HG03103 (cell line): ENCODE measurements at regions not wholly inside any gene's neighbourhood (a gene's known extent, or its start where the extent isn't known, plus 50 kb on each side); places are given as distances from the start of the nearest gene placed in this dataset.

Experiments used
- ATAC-seq: cut with Tn5 transposase; IDR thresholded peaks from one replicate; pipeline ENCODE4 v1.9.1; 2021; ENCODE audit warnings: low read depth; ENCODE audit not compliant: unreplicated experiment

DNA sequence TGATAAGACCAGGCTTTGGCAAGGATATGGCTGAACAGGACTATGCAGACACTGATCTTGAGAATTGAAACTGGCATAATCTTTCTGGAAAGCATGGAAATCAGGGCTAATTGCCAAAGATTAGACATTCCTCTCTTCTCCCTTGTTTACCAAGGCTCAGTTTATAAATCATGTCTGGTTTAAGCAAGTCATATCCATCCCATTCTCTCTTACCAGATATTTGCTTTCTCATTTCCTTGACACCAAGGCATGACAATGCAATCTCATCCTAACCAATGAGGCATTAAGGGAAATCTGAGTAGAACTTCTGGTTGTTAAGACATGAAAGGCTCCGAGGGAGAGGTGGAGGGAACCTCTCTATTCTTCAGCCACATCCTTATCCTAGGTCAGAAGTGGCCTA, 110.3 kb upstream of the CEP85L start:
- ATAC-seq = no peak

DNA sequence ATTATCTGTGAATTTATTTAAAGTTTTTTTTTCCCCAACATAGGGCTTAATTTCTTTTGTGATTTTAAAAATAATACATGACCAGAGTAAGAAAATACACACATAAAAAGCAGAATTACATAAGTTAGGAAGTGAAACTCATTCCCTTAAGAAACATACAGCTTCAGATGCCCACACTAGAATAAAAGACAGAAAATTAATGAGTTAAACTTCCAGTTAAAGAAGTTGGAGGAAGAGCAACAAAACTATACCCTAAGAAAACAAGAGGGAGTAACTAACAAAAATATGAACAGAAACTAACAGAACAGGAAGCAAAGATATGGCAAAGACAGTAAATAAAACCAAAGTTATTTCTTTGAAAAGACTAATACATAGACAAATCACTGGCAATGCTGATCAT, 107.6 kb upstream of the CEP85L start:
- no peak for ATAC-seq

DNA sequence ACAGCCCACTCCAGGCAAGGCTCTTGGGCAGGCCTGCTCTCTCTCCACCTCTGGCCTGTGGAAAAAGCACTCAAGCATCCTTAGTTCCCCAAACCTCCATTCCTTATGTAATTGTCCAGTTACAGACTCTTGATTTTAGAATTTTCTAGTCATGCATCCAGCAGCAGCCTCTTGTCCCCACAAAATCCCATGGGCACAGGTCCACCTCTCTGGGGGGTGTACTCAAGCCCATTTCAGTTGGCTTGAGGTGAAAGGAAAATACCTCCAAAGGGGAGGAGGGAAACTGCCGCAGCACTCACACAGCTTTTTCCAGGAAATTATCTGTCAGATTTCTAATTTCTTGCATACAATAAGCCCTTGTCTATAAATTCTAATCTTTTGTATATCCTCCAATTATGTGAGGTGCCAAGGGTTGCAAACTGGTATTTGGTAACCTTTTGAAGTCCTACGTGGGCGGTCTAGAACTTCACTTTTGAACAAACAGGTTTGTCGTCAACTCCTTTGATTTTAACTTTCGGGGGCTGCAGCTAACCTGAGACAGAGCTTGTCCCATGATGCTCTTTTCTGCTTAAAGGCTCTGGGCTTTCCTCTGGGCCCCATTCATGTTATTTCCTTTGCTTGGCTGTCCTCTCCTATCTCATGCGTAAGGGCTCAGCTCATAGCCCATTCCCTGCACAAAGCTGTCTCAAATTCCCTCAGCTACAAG, 104.7 kb upstream of the CEP85L start:
- ATAC-seq = no peak

DNA sequence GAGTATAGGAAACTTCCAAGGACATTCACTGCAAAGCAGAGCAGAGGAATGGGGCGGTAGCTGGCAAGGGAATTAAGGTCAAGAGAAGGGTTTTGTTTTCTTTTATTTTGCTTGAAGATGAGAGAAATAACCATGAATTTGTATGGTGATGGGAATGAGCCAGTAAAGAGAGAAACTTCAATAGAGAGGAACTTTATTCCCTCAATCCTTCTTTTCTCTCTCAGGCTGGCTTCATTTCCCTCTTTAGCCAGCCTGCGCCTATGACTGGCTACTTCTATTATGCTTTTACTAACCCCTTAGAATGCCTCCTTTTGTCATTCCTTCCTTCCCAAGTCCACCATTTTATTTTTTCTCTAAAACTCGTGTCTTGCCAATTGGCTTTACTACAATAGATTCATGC, 101.4 kb upstream of the CEP85L start:
- ATAC-seq = no peak

DNA sequence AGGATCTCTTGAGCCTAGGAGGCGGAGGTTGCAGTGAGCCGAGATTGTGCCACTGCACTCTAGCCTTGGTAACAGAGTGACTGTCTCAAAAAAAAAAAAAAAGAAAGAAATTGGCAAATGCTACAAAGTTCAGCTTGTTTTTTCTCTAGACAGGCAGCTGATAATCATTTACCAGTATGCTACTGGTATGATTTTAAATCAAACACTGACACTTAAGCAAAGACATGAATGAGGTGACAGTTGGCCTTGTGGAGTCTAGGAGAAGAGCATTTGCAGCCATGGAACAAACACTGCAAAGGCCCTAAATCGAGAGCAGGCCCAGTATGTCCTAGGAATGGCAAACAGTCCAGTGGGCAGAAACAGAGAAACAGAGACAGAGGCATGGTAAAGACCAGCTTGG, 99.7 kb upstream of the CEP85L start:
- no peak for ATAC-seq

DNA sequence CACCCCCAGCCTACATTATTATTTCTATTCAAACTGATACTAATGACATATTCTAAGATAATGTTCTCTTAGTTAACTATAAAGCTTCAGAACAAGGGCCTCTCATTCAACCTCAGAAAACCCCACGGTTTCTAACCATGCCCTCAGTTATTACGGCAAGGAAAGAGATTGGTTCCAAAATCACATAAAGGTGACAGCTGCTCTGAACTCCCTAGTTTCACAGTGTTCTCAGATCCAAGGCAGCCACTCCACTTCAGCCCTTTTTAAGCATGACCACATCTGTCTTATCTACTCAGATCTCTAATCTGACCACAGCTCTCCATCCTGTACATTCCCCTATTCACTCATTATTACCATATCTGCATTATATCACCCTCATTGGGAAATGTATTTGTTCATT, 98.8 kb upstream of the CEP85L start:
- ATAC-seq = no peak

DNA sequence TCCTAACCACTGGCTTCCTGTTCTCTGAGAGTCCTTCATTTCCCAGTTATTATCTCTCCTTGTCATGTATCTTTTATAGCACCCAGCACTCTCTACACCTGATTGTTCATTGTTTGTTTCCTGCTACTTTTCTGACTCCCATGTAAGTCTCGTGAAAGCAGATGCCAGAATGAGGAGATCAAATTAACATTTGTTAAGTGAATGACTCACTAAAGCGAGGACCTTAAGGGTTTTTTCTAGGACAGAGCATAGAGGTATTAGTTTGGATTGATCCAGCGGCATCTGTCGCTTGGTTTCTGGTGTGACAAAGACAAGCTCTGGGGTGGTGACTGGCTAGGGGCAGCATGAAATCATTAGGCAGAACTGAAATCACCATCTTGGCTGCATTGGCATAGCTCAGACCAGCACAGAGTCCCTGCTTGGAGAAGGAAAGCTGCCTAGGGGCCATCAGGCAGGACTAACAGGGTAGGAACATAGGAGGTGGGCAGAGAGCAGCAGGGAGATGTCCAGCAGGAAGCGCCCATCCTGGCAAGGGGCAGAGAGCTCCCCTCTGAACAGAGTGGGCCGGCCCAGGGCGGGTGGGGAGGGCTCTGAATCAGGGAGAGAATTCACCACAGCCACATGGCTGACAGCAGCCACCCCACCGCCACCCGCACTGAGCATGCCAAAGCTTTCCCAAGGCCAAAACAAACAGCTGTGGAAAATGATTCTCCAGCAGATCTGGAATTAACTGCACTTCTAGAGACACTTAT, 97.1 kb upstream of the CEP85L start:
- no peak for ATAC-seq

DNA sequence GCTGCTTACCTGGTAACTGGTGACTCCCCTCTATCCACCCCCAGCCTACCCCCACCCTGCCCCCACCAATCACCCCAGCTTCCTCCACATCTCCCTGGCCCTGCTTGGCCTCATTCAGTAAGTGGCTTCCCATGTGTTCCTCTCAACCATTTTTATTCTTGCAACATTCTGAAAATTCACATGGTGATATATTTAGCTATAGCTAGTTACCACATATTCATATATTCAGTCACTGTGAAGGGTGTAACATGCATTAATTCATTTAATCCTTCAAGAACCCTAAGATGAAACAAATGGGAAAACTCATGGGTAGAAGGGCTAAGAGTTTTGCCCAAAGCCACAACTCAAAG, 95.4 kb upstream of the CEP85L start:
- ATAC-seq = no peak

DNA sequence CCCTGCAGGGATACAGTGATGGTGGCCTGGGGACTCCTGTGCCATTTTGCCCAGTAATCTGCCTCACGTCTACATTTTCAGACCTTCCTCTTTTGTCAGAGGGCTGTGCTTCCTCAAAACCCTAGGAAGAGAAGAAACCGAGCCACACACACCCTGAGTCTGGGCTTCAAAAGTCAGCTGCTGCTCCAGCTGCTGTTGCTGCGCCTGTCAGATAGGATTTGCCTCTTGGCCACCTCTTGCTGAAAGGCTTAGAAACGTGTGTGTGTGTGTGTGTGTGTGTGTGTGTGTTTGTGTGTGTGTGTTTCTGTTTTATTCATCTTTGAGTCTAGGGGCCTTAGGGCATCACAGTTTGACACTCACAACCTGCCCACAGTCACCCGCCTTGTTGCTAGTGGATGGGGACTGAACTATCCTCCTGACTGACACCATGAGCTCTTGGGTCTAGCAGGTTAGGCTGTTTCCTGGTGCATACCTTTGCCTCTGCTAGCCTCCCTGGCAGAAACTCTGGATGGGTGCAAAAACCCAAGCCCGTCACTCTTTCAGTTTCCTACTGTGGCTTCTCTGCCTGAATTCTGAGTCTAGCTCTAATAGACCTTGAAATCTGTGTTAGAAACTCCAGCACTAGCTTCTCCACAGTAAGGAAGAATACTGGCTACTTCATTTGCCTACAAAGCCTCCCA, 94.9 kb upstream of the CEP85L start:
- no peak for ATAC-seq

DNA sequence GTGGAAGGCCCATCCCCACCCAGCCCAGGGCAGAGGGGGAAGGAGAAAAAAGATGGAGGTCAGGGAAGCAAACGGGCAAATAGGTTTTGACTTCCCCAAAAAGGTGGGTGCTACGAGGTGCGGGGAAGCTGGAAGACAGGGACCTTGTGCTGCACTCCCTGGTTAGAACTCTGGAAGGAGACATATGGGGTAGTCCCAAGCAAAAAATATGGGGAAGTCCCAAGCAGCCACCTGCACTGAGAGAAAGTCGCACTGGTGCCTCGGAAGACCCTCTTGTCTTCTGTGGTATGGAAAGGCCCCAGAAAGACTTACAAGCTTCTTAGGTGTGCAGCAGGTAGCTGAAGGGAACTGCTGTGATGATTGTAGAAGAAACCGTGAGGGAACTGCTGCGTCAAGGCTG, 93.8 kb upstream of the CEP85L start:
- no peak for ATAC-seq

DNA sequence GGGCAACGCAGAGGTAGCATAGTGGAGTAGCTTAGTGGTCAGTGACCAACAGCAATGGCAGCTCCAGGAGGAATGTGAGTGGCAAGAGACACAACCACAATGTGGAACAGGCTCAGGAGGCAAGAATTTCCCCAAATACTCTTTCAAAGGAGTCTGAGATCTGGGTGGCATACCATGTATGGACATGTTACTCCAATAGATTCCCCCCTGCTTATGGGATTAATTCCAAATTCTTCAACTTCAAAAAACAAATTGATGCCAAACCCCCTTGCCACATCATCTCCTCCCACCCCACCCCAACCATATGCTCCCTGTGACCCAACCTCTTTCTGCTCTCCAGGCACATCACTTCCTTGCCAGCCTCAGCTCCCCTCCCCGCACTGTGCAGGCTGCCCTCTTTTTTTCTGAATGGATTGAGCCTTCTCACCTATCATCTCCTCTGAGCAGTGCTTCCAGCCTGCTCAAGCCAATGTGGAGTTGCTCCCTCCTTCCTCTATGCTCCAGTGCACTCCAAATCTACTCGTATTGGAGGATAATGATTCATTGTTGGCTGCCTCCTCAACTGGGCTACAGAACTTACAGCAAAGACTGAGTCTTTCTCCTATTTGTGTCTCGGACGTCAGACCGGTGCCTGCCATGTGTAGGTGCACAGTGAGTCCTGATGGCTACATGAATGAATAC, 93.0 kb upstream of the CEP85L start:
- no peak for ATAC-seq

DNA sequence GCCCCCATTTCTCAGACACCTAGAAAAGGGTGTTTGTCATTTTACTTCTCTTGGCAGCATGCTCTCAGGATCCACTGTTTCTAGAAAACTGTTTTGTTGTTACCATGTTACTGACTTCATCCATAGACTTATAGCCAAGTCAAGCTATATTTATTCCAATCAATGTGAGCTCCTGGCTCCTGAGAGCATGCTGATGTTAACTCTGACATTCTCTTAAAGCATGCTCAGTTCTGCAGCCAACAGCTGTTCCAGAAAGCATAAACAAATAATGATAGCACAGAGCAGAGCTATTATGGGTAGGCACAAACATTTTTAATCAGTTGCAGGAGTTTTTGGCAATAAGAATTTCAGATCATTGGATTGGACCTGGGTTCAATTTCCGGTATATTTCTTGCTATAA, 92.4 kb upstream of the CEP85L start:
- no peak for ATAC-seq

DNA sequence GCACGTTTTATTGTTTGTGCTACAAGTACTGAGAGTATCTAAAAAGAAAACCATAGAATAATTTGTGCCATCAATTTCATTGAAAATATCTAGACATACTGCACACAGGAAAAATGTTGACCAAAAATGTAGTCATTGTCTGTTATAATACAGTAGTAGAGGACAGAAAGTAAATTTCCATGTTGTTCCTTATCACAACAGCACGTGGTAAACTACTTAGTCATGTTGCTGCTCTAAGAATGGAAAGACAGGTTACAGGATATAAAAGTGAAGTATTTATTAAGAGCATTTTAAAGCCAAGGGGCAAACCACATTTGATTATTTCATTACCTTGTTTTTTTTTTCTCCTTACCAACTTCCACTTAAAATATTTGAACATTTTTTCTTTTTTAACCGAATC, 89.0 kb upstream of the CEP85L start:
- ATAC-seq = no peak

DNA sequence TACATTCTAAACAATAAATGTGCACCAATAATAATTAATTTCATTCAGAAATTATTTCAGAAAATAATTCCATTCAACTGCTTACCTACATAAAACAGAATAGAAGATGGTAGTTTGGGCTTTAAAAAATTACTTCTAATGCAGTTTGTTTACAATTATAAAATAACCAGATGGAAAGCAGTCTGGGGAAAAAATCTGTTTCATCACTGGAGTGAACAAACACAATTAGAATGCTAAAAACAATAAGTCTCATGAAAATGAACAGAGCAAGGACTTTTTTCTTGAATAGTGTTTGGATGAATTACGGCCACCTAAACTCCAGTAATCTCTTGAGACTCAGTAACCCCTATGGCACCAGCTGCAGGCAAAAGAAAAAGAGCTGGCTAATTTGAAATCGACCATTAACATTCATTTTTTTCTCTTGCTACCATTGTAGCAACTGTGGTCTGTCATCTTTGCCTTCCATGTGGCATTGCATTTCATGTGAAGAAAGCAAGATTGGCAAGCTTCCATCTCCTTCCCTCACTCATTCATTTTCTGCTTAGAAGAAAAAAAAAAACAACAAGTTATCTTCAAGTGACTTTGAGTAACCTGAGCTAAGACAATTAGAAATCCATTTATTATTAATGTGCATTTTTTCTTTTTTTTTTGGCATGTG, 88.4 kb upstream of the CEP85L start:
- no peak for ATAC-seq

DNA sequence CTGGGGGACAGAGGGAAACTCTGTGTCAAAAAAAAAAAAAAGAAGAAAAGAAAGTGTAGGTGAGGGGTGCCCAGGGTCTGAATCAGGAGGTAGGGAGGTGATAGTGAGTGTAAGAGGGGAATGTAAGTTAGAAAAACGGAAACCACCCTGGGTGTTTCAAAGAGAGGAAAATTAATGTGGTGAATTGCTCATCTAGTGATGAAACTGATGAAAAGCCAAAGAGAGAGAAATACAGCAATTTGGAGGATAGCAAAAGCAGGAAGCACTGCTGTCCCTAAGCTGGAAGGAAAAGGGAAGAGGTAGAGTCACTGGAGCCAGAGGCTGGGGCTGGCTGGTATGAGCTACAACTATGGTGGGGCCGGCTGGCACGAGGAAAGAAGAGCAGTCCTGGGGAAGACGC, 85.0 kb upstream of the CEP85L start:
- no peak for ATAC-seq

DNA sequence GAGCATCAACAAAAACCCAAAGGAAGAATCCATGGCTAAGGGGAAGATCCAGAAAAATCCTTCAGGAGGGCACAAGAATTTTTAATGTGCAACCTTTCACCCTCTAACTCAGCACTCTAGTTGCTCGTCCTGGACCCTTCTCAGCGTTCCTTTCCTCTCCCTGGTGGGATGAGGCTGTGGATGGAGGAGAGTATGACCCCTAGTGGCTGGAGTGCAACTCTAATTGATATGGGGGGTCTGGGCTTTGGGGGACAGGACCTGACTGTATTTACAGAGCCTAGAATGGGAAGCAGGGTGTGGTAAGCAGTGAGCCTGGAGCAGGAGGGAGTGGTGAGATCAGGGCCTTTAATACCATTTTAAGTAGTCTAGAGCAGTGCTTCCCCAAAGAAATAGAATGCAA, 83.9 kb upstream of the CEP85L start:
- peak; percentile 48 for ATAC-seq

DNA sequence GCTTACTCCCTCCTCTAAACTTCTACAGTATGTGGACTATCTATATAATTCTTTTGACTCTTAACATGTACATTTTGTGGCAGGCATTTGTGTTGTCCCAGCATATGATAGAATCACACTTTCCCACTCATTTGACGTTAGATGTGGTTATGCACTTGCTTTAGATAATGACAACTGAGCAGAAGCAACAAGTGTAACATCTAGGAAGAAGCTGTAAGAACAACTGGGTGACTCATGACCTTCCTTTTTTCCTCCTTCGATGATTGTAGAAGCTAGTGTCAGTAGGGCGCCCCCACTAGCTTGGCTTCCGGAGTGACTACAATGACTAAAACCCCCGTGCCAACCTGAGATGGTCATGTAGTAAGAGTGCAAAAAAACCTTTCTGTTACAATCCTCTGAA, 74.6 kb upstream of the CEP85L start:
- no peak for ATAC-seq

DNA sequence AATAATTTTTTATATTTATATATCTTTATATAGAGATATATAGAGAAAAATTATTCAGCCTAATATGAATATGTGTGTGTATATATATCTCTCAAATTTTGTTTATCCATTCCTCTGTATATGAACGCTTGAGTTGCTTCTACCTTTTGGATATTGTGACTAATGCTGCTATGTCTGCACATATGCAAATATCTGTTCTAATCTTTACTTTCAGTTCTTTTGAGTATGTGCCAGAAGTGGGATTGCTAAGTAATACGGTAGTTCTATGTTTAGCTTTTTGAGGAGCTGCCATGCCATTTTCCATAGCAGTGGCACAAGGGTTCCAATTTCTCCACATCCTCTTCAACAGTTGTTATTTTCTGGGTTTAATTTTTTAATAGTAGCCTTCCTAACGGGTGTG, 72.8 kb upstream of the CEP85L start:
- ATAC-seq = peak; percentile 80

DNA sequence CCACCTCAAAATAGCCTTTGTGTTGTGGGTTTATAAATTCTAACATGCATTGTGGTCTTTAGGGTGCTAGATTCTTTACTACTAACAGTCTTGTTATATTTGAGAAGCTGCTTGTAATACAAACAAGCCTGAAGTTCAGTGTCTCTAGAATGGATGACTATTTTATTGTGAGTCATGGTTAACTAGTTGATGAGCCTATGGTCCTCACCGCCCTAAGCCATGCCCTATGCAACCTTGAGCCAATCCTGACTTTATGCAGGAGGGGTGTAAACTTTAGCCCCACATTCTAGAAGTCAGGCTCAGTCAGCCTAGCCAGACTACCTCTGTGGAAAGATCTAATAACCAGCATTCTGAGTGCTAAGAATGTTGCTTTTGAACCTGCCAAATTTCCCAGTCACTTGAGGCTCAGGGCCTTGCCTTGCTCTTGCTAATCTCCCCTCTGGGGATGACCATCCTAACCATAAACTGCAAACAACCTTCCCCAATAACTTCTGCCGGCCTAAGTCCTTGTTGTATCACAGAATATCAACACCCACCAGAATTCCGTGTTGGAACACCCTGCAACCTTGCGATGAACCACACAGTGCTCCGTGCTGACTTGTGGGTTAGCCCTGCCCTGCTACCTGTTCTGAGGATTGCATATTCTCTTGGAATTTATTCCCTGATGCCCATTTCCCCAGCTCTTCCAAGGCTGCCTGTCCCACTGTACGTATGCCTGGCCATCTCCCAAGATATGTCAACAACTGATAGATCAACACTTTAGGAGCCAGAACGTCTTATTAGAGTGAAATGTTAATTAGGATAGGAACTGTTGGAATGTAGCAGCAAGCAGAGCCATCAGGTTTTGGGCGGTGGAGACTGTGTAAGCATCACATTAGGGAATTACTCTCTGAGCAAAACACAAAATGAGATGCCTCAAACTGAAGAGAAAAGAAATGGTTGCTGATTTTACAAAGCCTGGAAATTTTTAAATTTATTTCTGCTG, 71.7 kb upstream of the CEP85L start:
- no peak for ATAC-seq

DNA sequence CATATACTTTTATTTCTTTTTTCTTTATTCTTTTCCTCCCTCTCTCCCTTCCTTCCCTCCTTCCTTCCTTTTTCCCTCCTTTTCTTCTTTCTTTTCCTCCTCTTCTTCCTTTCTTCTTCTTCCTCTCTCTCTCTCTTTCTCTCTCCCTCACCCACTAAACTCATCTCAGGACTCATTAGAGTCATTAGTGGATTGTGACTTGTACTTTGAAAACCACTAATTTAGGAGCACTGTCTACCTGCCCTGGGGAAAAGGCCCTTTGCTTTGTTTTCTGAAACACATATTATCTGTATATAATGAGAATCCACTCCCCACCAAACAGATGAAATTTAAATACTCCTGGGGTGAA, 68.7 kb upstream of the CEP85L start:
- ATAC-seq = no peak
